RWPE2 (cell line): ENCODE measurements at regions not wholly inside any gene's neighbourhood (a gene's known extent, or its start where the extent isn't known, plus 50 kb on each side); places are given as distances from the start of the nearest gene placed in this dataset.
"Not testable (repeated sequence)": the region's sequence is repeated elsewhere in the genome, so short reads cannot be mapped to it uniquely, and the experiment has no call there.

ENCODE experiments used
- ATAC-seq: fragments of 200-7000 bp; cut with Tn5 transposase; 3 replicates; pipeline ENCODE4 v1.9.1; 2021; ENCODE audit warnings: low read depth
- DNase-seq: peaks from one replicate; pipeline ENCODE4 v3.0.0-alpha.2; 2020; ENCODE audit warnings: low spot score
- H3K27ac ChIP-seq: fragments of 450-650 bp; 2 replicates; pipeline ENCODE4 v1.5.1; 2017; ENCODE audit warnings: mild to moderate bottlenecking; ENCODE audit not compliant: poor library complexity, severe bottlenecking
- H3K27me3 ChIP-seq: fragments of 250-450 bp; sonication (Bioruptor Pico); 2 replicates; pipeline ENCODE4 v1.5.1; 2021; ENCODE audit warnings: mild to moderate bottlenecking, moderate library complexity; ENCODE audit not compliant: insufficient read depth, poor library complexity, severe bottlenecking
- H3K36me3 ChIP-seq: fragments of 250-450 bp; sonication (Bioruptor Pico); 2 replicates; pipeline ENCODE4 v1.5.1; 2020; ENCODE audit warnings: low read depth, mild to moderate bottlenecking, moderate library complexity
- H3K4me1 ChIP-seq: fragments of 250-450 bp; sonication (Bioruptor Pico); 2 replicates; pipeline ENCODE4 v1.5.1; 2021; ENCODE audit warnings: mild to moderate bottlenecking, moderate library complexity; ENCODE audit not compliant: insufficient read depth, poor library complexity, severe bottlenecking
- H3K4me3 ChIP-seq: fragments of 250-450 bp; sonication (Bioruptor Pico); 2 replicates; pipeline ENCODE4 v1.5.1; 2021; ENCODE audit warnings: mild to moderate bottlenecking, moderate library complexity; ENCODE audit not compliant: severe bottlenecking
- H3K9me3 ChIP-seq: fragments of 250-450 bp; sonication (Bioruptor Pico); 2 replicates; pipeline ENCODE4 v1.5.1; 2021; ENCODE audit warnings: mild to moderate bottlenecking, moderate library complexity; ENCODE audit not compliant: severe bottlenecking
- TF ChIP-seq, protein P1 (sequence below): fragments of 450-650 bp; IDR thresholded peaks from one replicate; pipeline ENCODE4 v1.5.1; 2017; ENCODE audit warnings: mild to moderate bottlenecking, moderate library complexity; ENCODE audit not compliant: poor library complexity, severe bottlenecking

DNA sequence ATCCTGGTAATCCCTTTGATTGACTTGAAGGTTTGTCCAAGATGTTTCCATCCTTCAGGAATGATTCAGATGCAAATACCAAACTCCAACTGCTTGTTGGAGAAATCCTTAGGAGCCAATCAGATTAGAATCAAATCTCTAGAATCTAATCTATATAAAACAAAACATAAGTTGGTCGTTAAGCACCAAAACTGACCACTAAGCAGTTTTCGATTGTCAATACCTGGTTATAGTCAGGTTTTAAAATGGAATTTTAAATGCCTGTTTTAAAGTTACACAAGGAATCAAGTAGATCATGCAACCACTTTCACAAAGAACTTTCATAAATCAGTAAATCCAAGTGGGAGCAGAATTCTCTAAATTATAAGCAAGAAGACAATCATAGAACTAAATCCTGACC is 236.1 kb downstream of the PARM1 start:
- no peak for DNase-seq
- Histone ChIP-seq H3K36me3 (no peaks in the 10 kb centered on the region), H3K9me3 (no peaks in the 10 kb centered on the region), H3K27ac (no peak overlapping the region), H3K4me3 (no peak overlapping the region), H3K27me3 (no peaks in the 10 kb centered on the region), H3K4me1 (no peaks in the 10 kb centered on the region)
- TF ChIP-seq, protein P1, sequence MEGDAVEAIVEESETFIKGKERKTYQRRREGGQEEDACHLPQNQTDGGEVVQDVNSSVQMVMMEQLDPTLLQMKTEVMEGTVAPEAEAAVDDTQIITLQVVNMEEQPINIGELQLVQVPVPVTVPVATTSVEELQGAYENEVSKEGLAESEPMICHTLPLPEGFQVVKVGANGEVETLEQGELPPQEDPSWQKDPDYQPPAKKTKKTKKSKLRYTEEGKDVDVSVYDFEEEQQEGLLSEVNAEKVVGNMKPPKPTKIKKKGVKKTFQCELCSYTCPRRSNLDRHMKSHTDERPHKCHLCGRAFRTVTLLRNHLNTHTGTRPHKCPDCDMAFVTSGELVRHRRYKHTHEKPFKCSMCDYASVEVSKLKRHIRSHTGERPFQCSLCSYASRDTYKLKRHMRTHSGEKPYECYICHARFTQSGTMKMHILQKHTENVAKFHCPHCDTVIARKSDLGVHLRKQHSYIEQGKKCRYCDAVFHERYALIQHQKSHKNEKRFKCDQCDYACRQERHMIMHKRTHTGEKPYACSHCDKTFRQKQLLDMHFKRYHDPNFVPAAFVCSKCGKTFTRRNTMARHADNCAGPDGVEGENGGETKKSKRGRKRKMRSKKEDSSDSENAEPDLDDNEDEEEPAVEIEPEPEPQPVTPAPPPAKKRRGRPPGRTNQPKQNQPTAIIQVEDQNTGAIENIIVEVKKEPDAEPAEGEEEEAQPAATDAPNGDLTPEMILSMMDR = no peak
- no peak for ATAC-seq

GRCh38 chr4:75168548-75168947 is 235.6 kb downstream of the PARM1 start:
- TF ChIP-seq, protein P1 = no peak
- DNase-seq (no peak), ATAC-seq (no peak)
- H3K4me1 ChIP-seq = no peaks in the 10 kb centered on the region
- no peaks in the 10 kb centered on the region for H3K9me3 ChIP-seq
- no peak overlapping the region for H3K27ac ChIP-seq
- H3K36me3 ChIP-seq = no peaks in the 10 kb centered on the region
- H3K27me3 ChIP-seq = no peaks in the 10 kb centered on the region
- no peak overlapping the region for H3K4me3 ChIP-seq

GRCh38 chr4:75165100-75165499 is 232.2 kb downstream of the PARM1 start:
- not testable (repeated sequence) for H3K36me3 ChIP-seq, H3K4me3 ChIP-seq, ATAC-seq, H3K4me1 ChIP-seq, DNase-seq, H3K27ac ChIP-seq, H3K9me3 ChIP-seq, H3K27me3 ChIP-seq

- TF ChIP-seq, protein P1 = no peak
- H3K36me3 ChIP-seq = no peaks in the 10 kb centered on the region
- H3K27ac ChIP-seq = no peak overlapping the region
- H3K4me1 ChIP-seq = no peaks in the 10 kb centered on the region
- no peak for ATAC-seq
- no peak for DNase-seq
- H3K27me3 ChIP-seq = peaks cover 3% of the 10 kb centered on the region
- no peaks in the 10 kb centered on the region for H3K9me3 ChIP-seq
- H3K4me3 ChIP-seq = no peak overlapping the region
Observed at GRCh38 chr4:75158451-75158850, 225.5 kb downstream of the PARM1 start.

DNA sequence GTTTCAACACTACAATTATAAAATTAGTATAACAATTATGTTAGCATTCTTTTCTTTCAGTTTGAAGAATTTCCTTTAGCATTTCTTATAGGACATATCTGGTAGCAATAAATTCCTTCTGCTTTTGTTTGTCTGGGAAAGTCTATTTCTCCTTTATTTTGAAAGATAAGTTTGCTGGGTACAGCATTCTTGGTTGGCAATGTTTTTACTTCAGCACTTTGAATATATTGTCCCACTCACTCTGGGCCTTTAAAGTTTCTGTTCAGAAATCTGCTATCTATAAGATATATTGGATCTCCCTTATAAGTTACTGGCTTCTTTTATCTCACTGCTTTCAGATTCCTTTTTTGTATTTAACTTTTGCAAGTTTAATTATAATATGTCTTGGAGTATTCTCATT is 222.1 kb downstream of the PARM1 start:
- TF ChIP-seq, protein P1 = no peak
- ATAC-seq = no peak
- Histone ChIP-seq H3K27ac (no peak overlapping the region), H3K36me3 (no peaks in the 10 kb centered on the region), H3K4me3 (no peak overlapping the region), H3K4me1 (no peaks in the 10 kb centered on the region), H3K27me3 (no peaks in the 10 kb centered on the region), H3K9me3 (no peaks in the 10 kb centered on the region)
- DNase-seq = no peak
